GM21576 (cell line): ENCODE measurements at regions not wholly inside any gene's neighbourhood (a gene's known extent, or its start where the extent isn't known, plus 50 kb on each side); places are given as distances from the start of the nearest gene placed in this dataset.
"Not testable (repeated sequence)": the region's sequence is repeated elsewhere in the genome, so short reads cannot be mapped to it uniquely, and the experiment has no call there.

ENCODE experiments used
- ATAC-seq: cut with Tn5 transposase; IDR thresholded peaks from one replicate; pipeline ENCODE4 v1.9.1; 2021; ENCODE audit warnings: mild to moderate bottlenecking, moderate library complexity; ENCODE audit not compliant: unreplicated experiment

GRCh38 chr2:111602259-111602658, 281.7 kb downstream of the ANAPC1 start:
- ATAC-seq, result not testable (repeated sequence)

GRCh38 chr2:111605798-111606197, 278.2 kb downstream of the ANAPC1 start:
- ATAC-seq, result not testable (repeated sequence)

GRCh38 chr2:111606632-111607031, 277.4 kb downstream of the ANAPC1 start:
- not testable (repeated sequence) for ATAC-seq

- ATAC-seq, result not testable (repeated sequence)
These were observed 274.7 kb downstream of the ANAPC1 start for GRCh38 chr2:111609146-111609844.

GRCh38 chr2:111610035-111610434, 274.0 kb downstream of the ANAPC1 start:
- not testable (repeated sequence) for ATAC-seq

GRCh38 chr2:111616651-111617218, 267.3 kb downstream of the ANAPC1 start:
- no peak for ATAC-seq

GRCh38 chr2:111617299-111618225, 266.4 kb downstream of the ANAPC1 start:
- no peak for ATAC-seq

- ATAC-seq, result no peak
These were observed 265.6 kb downstream of the ANAPC1 start for GRCh38 chr2:111618226-111618977.

- no peak for ATAC-seq
These were observed 264.8 kb downstream of the ANAPC1 start for GRCh38 chr2:111618978-111619902.

GRCh38 chr2:111620281-111620680, 263.7 kb downstream of the ANAPC1 start:
- ATAC-seq, result no peak

- ATAC-seq, result no peak
These were observed 261.1 kb downstream of the ANAPC1 start for GRCh38 chr2:111622859-111623258.

GRCh38 chr2:111623380-111623779, 260.6 kb downstream of the ANAPC1 start:
- ATAC-seq, result no peak

- ATAC-seq, result no peak
These were observed 259.4 kb downstream of the ANAPC1 start for GRCh38 chr2:111624411-111625156.

- ATAC-seq, result not testable (repeated sequence)
These were observed 258.8 kb downstream of the ANAPC1 start for GRCh38 chr2:111625157-111625537.

GRCh38 chr2:111626037-111626864, 257.7 kb downstream of the ANAPC1 start:
- ATAC-seq, result no peak

- ATAC-seq, result no peak
These were observed 257.2 kb downstream of the ANAPC1 start for GRCh38 chr2:111626865-111627163.

GRCh38 chr2:111627256-111627655, 256.7 kb downstream of the ANAPC1 start:
- ATAC-seq, result no peak

- no peak for ATAC-seq
These were observed 255.8 kb downstream of the ANAPC1 start for GRCh38 chr2:111628221-111628620.
